ENCODE measurements at regions not wholly inside any gene's neighbourhood (a gene's known extent, or its start where the extent isn't known, plus 50 kb on each side); places are given as distances from the start of the nearest gene placed in this dataset.

- Histone ChIP-seq H3K36me3 (no peaks in the 10 kb centered on the region), H3K4me1 (no peaks in the 10 kb centered on the region), H3K27me3 (no peaks in the 10 kb centered on the region), H3K27ac (no peak overlapping the region), H3K9me3 (no peaks in the 10 kb centered on the region), H3K4me3 (no peak overlapping the region)
- intact Hi-C loops (cut with DNase I), result no loop called here
- TF ChIP-seq CTCF (IDR thresholded peaks at IDR 0.05), result no peak
- no peak for DNase-seq (ENCODE audit: low spot score in 2 of 2)
Observed at GRCh38 chr2:108067820-108068405, 81.6 kb downstream of the SLC5A7 start.

GRCh38 chr2:108069515-108070310 is 83.4 kb downstream of the SLC5A7 start:
- no peak for TF ChIP-seq CTCF (IDR thresholded peaks at IDR 0.05)
- intact Hi-C loops (cut with DNase I), result no loop called here

DNA sequence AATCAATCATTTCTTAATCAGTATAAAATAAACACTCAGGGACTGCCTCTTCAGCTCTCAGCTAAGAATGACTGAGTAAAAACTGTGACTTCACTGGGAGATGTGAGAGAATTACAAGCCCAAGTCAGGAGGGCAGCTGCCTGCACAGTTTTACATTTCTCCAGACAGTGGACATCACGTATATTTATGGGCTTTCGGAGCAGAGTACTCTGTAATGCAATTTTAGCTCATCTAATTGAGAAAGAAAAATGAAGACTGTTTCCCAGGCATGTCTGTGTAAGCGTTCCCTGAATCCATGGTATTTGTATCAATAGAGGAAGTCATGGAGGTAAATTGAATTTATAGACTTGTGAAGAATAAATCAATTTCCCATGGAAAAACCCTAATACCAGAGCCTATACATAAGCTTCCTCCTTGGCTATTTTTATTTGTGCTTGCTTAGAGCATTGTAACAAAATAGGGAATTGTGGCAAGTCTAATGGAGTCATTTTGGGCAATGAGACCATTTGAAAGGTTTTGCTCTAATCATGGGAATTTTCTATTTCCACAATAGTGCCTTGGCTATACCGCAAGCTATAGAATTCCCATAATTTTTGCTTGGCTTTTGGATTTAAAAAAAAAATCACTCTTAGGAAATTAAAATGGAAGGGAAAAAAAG is 87.2 kb downstream of the SLC5A7 start:
- intact Hi-C loops (cut with DNase I), result no loop called here
- no peaks in the 10 kb centered on the region for H3K36me3 ChIP-seq
- H3K4me3 ChIP-seq, result no peak overlapping the region
- no peaks in the 10 kb centered on the region for H3K9me3 ChIP-seq
- no peak for TF ChIP-seq CTCF (IDR thresholded peaks at IDR 0.05)
- no peak for DNase-seq (ENCODE audit: low spot score in 2 of 2)
- H3K27me3 ChIP-seq, result no peaks in the 10 kb centered on the region
- H3K27ac ChIP-seq, result no peak overlapping the region
- no peaks in the 10 kb centered on the region for H3K4me1 ChIP-seq

More at GRCh38 chr2:108069515-108070310, 83.4 kb downstream of the SLC5A7 start:
- H3K4me3 ChIP-seq, result no peak overlapping the region
- no peaks in the 10 kb centered on the region for H3K4me1 ChIP-seq
- no peak overlapping the region for H3K27ac ChIP-seq
- H3K9me3 ChIP-seq, result no peaks in the 10 kb centered on the region
- H3K27me3 ChIP-seq, result no peaks in the 10 kb centered on the region
- no peaks in the 10 kb centered on the region for H3K36me3 ChIP-seq
- DNase-seq (ENCODE audit: low spot score in 2 of 2), result no peak

DNA sequence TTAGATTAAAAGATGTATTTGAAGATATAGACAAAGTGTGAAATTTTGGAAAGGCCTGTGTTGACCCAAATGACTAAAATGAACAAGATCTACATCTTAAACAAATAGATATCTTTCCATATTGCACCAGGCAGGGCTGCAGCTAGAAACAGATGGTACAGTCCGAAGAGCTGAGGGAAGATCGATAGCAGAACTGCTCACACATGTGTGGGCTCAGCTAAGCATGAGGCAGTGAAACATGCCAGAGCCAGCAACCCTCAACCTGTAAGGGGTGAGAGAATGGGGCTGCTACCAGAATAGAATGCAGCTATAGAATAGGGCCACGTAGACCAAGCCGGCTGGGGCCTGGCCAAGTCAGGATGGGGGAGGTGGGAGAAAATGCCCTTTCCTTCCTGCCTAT is 87.8 kb downstream of the SLC5A7 start:
- Histone ChIP-seq H3K4me3 (no peak overlapping the region), H3K27ac (no peak overlapping the region), H3K4me1 (no peaks in the 10 kb centered on the region), H3K27me3 (no peaks in the 10 kb centered on the region), H3K36me3 (no peaks in the 10 kb centered on the region), H3K9me3 (no peaks in the 10 kb centered on the region)
- intact Hi-C loops (cut with DNase I), result no loop called here
- no peak for DNase-seq (ENCODE audit: low spot score in 2 of 2)
- TF ChIP-seq CTCF (IDR thresholded peaks at IDR 0.05), result no peak

- no peak for DNase-seq (ENCODE audit: low spot score in 2 of 2)
- no peaks in the 10 kb centered on the region for H3K36me3 ChIP-seq
- intact Hi-C loops (cut with DNase I), result no loop called here
- no peaks in the 10 kb centered on the region for H3K4me1 ChIP-seq
- H3K9me3 ChIP-seq, result no peaks in the 10 kb centered on the region
- no peak overlapping the region for H3K27ac ChIP-seq
- no peak overlapping the region for H3K4me3 ChIP-seq
- H3K27me3 ChIP-seq, result no peaks in the 10 kb centered on the region
- TF ChIP-seq CTCF (IDR thresholded peaks at IDR 0.05), result no peak
Observed at GRCh38 chr2:108074946-108075345, 88.6 kb downstream of the SLC5A7 start.

All from ascending aorta (tissue), 2 donors.